ENCODE measurements at regions not wholly inside any gene's neighbourhood (a gene's known extent, or its start where the extent isn't known, plus 50 kb on each side); places are given as distances from the start of the nearest gene placed in this dataset.
"Not testable (repeated sequence)": the region's sequence is repeated elsewhere in the genome, so short reads cannot be mapped to it uniquely, and the experiment has no call there.

DNA sequence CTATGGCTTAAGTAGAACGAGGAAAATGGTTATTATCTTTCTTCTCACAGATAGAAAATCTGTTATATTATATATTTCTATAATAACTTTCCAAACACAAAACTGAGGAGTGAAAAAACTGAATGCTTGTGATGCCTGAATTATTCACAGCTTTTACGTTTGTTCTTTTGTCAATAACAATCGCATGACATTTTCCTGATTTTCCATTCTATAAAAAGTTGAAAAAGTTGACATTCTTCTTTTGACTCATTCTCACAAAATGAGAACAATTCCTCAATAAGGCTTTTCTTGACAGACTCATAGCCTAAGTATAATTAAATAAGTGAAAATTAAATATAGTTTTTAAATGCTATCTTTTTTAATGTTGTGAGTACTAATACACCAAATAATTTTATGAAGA lies 288.8 kb upstream of the TGFBR2 start:
- Histone ChIP-seq H3K27ac (no peak overlapping the region), H3K9me3 (no peaks in the 10 kb centered on the region), H3K36me3 (no peaks in the 10 kb centered on the region), H3K4me1 (no peaks in the 10 kb centered on the region), H3K4me3 (no peak overlapping the region), H3K27me3 (no peaks in the 10 kb centered on the region)
- intact Hi-C loops (cut with DNase I) = no loop called here
- no peak for DNase-seq (ENCODE audit: extremely low spot score in 2 of 2)
- no peak for TF ChIP-seq POLR2A (IDR thresholded peaks at IDR 0.05)
- TF ChIP-seq, protein P1, sequence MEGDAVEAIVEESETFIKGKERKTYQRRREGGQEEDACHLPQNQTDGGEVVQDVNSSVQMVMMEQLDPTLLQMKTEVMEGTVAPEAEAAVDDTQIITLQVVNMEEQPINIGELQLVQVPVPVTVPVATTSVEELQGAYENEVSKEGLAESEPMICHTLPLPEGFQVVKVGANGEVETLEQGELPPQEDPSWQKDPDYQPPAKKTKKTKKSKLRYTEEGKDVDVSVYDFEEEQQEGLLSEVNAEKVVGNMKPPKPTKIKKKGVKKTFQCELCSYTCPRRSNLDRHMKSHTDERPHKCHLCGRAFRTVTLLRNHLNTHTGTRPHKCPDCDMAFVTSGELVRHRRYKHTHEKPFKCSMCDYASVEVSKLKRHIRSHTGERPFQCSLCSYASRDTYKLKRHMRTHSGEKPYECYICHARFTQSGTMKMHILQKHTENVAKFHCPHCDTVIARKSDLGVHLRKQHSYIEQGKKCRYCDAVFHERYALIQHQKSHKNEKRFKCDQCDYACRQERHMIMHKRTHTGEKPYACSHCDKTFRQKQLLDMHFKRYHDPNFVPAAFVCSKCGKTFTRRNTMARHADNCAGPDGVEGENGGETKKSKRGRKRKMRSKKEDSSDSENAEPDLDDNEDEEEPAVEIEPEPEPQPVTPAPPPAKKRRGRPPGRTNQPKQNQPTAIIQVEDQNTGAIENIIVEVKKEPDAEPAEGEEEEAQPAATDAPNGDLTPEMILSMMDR (IDR thresholded peaks at IDR 0.05) = no peak

DNA sequence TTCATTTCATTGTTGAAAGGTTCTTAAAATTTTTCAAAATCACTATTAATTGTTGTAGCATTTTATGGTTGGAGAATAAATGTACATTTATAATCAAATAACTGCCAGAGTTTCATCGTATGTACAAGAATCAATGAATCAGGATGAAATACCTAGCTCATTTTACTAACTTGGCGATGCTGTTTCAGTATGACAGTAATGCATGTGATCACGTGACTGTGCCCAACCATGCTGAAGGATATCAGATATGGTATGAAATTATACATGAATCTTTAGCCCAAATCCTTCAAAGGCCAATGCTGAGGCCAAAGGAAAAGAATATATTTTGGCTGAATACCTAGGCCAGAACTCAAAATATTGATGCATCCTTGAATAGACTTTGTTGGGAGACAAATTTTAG lies 288.3 kb upstream of the TGFBR2 start:
- Histone ChIP-seq H3K9me3 (no peaks in the 10 kb centered on the region), H3K27ac (no peak overlapping the region), H3K4me1 (no peaks in the 10 kb centered on the region), H3K27me3 (no peaks in the 10 kb centered on the region), H3K4me3 (no peak overlapping the region), H3K36me3 (no peaks in the 10 kb centered on the region)
- TF ChIP-seq POLR2AphosphoS5 (IDR thresholded peaks at IDR 0.05; ENCODE audit: insufficient read depth in 1 of 2, low read depth in 1 of 2) (no peak), POLR2A (IDR thresholded peaks at IDR 0.05) (no peak)
- TF ChIP-seq, protein P1 (IDR thresholded peaks at IDR 0.05) = no peak
- no peak for DNase-seq (ENCODE audit: extremely low spot score in 2 of 2)
- intact Hi-C loops (cut with DNase I) = no loop called here

DNA sequence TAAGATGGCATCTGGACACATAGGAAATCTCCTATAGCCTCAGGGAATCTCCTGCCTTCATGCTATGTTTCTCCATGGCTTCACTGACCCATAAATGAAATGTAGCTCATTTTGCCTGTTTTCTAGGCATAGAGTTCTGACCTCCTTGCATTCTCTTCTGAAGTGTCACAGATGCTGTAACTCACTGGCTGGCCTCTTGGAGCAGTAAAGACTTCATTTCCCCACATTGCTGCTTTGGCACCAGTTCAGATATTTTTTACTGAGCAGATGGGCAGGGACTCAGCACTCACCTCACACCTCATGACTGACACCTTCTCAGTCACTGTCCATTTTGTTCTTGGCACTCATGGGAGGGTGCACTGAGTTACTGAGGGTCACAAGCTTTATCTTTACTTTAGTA lies 286.7 kb upstream of the TGFBR2 start:
- Histone ChIP-seq H3K36me3 (no peaks in the 10 kb centered on the region), H3K4me3 (no peak overlapping the region), H3K9me3 (no peaks in the 10 kb centered on the region), H3K27ac (no peak overlapping the region), H3K27me3 (no peaks in the 10 kb centered on the region), H3K4me1 (peaks cover 4% of the 10 kb centered on the region)
- DNase-seq (ENCODE audit: extremely low spot score in 2 of 2) = no peak
- TF ChIP-seq, protein P1 (IDR thresholded peaks at IDR 0.05) = peak in 1 of 3 experiments; percentile 35
- no peak for TF ChIP-seq POLR2AphosphoS5 (IDR thresholded peaks at IDR 0.05; ENCODE audit: insufficient read depth in 1 of 2, low read depth in 1 of 2)
- intact Hi-C loops (cut with DNase I) = no loop called here

DNA sequence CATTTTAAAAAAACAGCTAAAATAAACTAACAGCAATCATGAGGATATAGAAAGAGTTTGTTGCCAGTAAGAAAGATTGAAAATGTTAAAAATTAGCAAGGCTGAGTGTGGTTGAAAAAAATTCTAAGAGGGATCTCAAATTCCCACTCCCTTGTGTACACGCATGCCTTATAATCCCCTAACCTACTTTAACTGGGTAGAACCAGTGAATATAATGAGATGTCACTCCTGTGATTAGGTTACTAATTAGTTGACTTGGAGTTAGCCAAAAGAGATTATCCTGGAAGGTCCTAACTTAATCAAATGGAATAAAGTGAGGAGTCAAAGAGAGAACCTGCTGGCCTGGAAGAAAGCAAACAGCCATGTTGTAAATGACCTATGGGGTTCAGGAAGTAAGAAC lies 286.0 kb upstream of the TGFBR2 start:
- intact Hi-C loops (cut with DNase I) = no loop called here
- DNase-seq (ENCODE audit: extremely low spot score in 2 of 2) = no peak
- H3K27ac ChIP-seq = no peak overlapping the region

DNA sequence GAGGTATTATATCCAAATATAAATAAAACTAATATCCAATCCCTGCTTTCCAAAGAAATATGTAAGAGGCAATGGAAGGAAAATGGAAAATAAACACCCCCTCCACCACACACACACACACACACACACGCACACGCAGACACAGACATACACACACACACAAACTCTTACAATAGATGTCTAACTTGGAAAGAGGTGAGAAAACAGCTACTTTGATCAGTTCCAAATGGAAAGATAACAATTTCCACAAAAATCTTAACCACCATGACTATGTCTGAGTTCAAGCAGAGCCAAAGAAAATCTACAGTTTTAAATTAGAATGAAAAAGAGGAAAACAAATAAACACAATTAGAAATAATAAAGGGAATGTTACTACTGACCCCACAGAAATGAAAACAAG lies 285.3 kb upstream of the TGFBR2 start:
- TF ChIP-seq, protein P1 (IDR thresholded peaks at IDR 0.05) = no peak
- TF ChIP-seq POLR2A (IDR thresholded peaks at IDR 0.05) = no peak
- no peak for TF ChIP-seq POLR2AphosphoS5 (IDR thresholded peaks at IDR 0.05; ENCODE audit: insufficient read depth in 1 of 2, low read depth in 1 of 2)

More for the DNA sequence above, 286.0 kb upstream of the TGFBR2 start:
- no peaks in the 10 kb centered on the region for H3K9me3 ChIP-seq
- H3K27me3 ChIP-seq = no peaks in the 10 kb centered on the region
- peaks cover 4% of the 10 kb centered on the region for H3K4me1 ChIP-seq
- H3K36me3 ChIP-seq = no peaks in the 10 kb centered on the region
- TF ChIP-seq, protein P1 (IDR thresholded peaks at IDR 0.05) = no peak
- TF ChIP-seq POLR2A (IDR thresholded peaks at IDR 0.05) = no peak
- no peak for TF ChIP-seq POLR2AphosphoS5 (IDR thresholded peaks at IDR 0.05; ENCODE audit: insufficient read depth in 1 of 2, low read depth in 1 of 2)
- no peak overlapping the region for H3K4me3 ChIP-seq

DNA sequence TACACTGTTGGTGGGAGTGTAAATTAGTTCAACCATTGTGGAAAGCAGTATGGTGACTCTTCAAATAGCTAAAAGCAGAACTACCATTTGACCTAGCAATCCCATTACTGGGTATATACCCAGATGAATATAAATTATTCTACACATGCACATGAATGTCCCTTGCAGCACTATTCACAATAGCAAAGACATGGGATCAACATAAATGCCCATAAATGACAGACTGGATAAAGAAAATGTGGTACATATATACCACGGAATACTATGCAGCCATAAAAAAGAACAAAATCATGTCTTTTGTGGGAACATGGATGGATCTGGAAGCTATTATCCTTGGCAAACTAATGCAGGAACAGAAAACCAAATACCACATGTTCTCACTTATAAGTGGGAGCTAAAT lies 282.8 kb upstream of the TGFBR2 start:
- H3K4me1 ChIP-seq; H3K4me3 ChIP-seq; DNase-seq (ENCODE audit: extremely low spot score in 2 of 2); H3K36me3 ChIP-seq; H3K9me3 ChIP-seq; H3K27ac ChIP-seq; H3K27me3 ChIP-seq; intact Hi-C loops (cut with DNase I): not testable (repeated sequence)

More for the DNA sequence above, 285.3 kb upstream of the TGFBR2 start:
- Histone ChIP-seq H3K4me1 (peaks cover 4% of the 10 kb centered on the region), H3K36me3 (no peaks in the 10 kb centered on the region), H3K27me3 (no peaks in the 10 kb centered on the region), H3K27ac (no peak overlapping the region), H3K9me3 (no peaks in the 10 kb centered on the region), H3K4me3 (no peak overlapping the region)
- no peak for DNase-seq (ENCODE audit: extremely low spot score in 2 of 2)
- intact Hi-C loops (cut with DNase I) = no loop called here
